ENCODE measurements at regions not wholly inside any gene's neighbourhood (a gene's known extent, or its start where the extent isn't known, plus 50 kb on each side); places are given as distances from the start of the nearest gene placed in this dataset.

DNA sequence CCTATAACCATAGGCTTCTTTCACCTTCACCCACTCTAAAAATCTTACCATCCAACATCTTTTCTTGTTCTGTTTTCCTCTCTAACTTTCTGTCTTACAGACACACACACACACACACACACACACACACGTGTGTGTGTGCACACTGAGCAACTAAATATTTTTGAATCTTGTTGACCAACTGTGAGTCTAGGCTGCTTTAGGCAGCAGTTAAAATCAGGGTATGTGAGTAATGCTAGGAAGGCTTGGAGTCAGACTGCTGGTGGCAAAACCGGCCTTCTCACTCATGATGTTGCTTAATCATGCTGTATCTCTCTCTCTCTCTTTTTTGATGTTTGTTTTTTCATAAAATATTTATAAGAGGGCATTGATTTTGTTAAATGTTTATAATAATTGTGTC, 103.1 kb upstream of the TBX18 start:
- WGBS, 2 experiments (ENCODE audit: extremely low coverage in 2 of 2, insufficient read length in 1 of 2), result no CpG with 5 or more reads among the region's 2 CpGs
- Histone ChIP-seq H3K4me2 (ENCODE audit: low read depth, low read length) (no peak overlapping the region), H3K9me3 (ENCODE audit: control insufficient read depth, insufficient read depth, low read length) (no peaks in the 10 kb centered on the region), H4K5ac (ENCODE audit: low read depth, low read length) (no peak overlapping the region), H2BK20ac (ENCODE audit: low read depth, low read length) (no peak overlapping the region), H3K56ac (ENCODE audit: extremely low read depth, insufficient read depth, low read length) (no peak overlapping the region), H4K20me1 (ENCODE audit: insufficient read depth, low read length) (no peaks in the 10 kb centered on the region), H3K4me3 (ENCODE audit: insufficient read depth, low read depth, low read length) (no peak overlapping the region), H3K23ac (ENCODE audit: low read depth, low read length) (no peak overlapping the region), H3K27ac (ENCODE audit: insufficient read depth, low read length) (no peak overlapping the region), H2AK9ac (replicated peaks; ENCODE audit: low read depth, low read length, poor library complexity) (no peak overlapping the region), H2BK120ac (ENCODE audit: low read depth, low read length) (no peak overlapping the region), H2BK5ac (ENCODE audit: low read depth, low read length, poor library complexity, severe bottlenecking) (no peak overlapping the region), H2BK15ac (ENCODE audit: low read depth, low read length) (no peak overlapping the region), H3K9ac (ENCODE audit: low read depth, low read length) (no peak overlapping the region), H2AFZ (replicated peaks; ENCODE audit: low read length, poor library complexity) (no peak overlapping the region), H4K8ac (ENCODE audit: low read depth in 2 of 2, low read length in 2 of 2) (no peak overlapping the region), H3K9me1 (ENCODE audit: insufficient read depth, low read length) (no peaks in the 10 kb centered on the region), H3K79me1 (ENCODE audit: low read depth in 1 of 2, low read length in 2 of 2) (no peaks in the 10 kb centered on the region), H3K27me3 (ENCODE audit: control insufficient read depth, insufficient read depth, low read length) (no peaks in the 10 kb centered on the region), H3K14ac (replicated peaks; ENCODE audit: low read depth, low read length) (no peak overlapping the region), H3K36me3 (ENCODE audit: control insufficient read depth, insufficient read depth, low read length) (no peaks in the 10 kb centered on the region), H4K91ac (ENCODE audit: insufficient read depth, low read depth, low read length) (no peak overlapping the region), H3K4ac (ENCODE audit: low read depth, low read length) (no peak overlapping the region), H2AK5ac (ENCODE audit: low read depth, low read length) (no peak overlapping the region), H3K4me1 (ENCODE audit: control insufficient read depth, insufficient read depth, low read length) (no peaks in the 10 kb centered on the region), H3K18ac (ENCODE audit: low read depth, low read length) (no peak overlapping the region)
- no peak for ATAC-seq (ENCODE audit: low read depth)
- in situ Hi-C loops (cut with MboI; ENCODE audit: low sequenced_read_pairs), result no loop called here
- CTCF ChIA-PET, result no interaction called here
- POLR2A ChIA-PET (ENCODE audit: unreplicated experiment), result no interaction called here
- intact Hi-C loops (cut with micrococcal nuclease), result no loop called here
- no TSS peak for BruUV-seq (replicated peaks)
- no peak for DNase-seq
- no peak for TF ChIP-seq RAD21 (IDR thresholded peaks at IDR 0.05; ENCODE audit: low read length)
- TF ChIP-seq BHLHE40 (IDR thresholded peaks at IDR 0.05; ENCODE audit: low read depth, low read length), result no peak
- no peak for TF ChIP-seq CHD1 (IDR thresholded peaks at IDR 0.05; ENCODE audit: low read depth, low read length)
- dilution Hi-C loops (cut with HindIII; ENCODE audit: low sequenced_read_pairs, unreplicated experiment), result no loop called here

Data from IMR-90 (cell line).